ENCODE measurements at regions not wholly inside any gene's neighbourhood (a gene's known extent, or its start where the extent isn't known, plus 50 kb on each side); places are given as distances from the start of the nearest gene placed in this dataset.

DNA sequence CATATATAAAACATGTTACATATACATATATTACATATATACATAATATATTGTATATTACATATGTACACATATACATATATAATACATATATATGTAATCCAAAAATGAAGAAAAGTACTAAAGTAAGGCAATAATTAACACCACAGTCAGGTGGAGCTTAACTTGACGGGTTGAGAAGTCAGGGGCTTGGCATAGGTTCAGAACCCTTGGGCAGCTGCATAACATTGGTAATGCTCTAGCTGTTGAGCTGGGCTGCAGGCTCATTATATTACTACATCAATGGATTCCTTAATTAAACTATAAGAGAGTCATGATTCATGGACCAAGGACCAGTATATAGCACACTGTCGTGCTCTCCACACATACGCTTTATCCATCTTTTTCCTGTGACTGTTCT is 435.2 kb upstream of the ADAMTS16 start:
- Histone ChIP-seq H4K20me1 (ENCODE audit: control insufficient read depth, insufficient read depth, insufficient read length) (no peaks in the 10 kb centered on the region), H4K8ac (replicated peaks; ENCODE audit: insufficient read length, low read depth, low read length) (no peak overlapping the region), H2AFZ (ENCODE audit: low read length) (no peak overlapping the region), H3K4me2 (ENCODE audit: insufficient read depth, insufficient read length, low read length) (no peak overlapping the region), H3K4me1 (ENCODE audit: insufficient read depth, low read length) (no peaks in the 10 kb centered on the region), H3K23ac (ENCODE audit: insufficient read length, low read depth, low read length) (no peak overlapping the region), H3K27me3 (ENCODE audit: insufficient read depth, low read length) (no peaks in the 10 kb centered on the region), H3K27ac (ENCODE audit: insufficient read length, low read depth, low read length) (no peak overlapping the region), H3K9ac (ENCODE audit: extremely low read depth, insufficient read length, low read length) (no peak overlapping the region), H2BK5ac (ENCODE audit: insufficient read length, low read length) (no peak overlapping the region), H4K5ac (ENCODE audit: insufficient read length, low read depth, low read length) (no peak overlapping the region), H3K4ac (ENCODE audit: low read depth, low read length) (no peak overlapping the region), H2BK120ac (ENCODE audit: low read depth, low read length, poor library complexity, severe bottlenecking) (no peak overlapping the region), H3K14ac (ENCODE audit: insufficient read depth, low read length) (no peak overlapping the region), H3K79me1 (ENCODE audit: insufficient read depth, low read depth, low read length, poor library complexity, severe bottlenecking) (no peaks in the 10 kb centered on the region), H4K91ac (ENCODE audit: insufficient read length, low read depth, low read length) (no peak overlapping the region), H3T11ph (ENCODE audit: low read length) (no peak overlapping the region), H3K79me2 (ENCODE audit: insufficient read depth, low read length) (no peaks in the 10 kb centered on the region), H2BK20ac (ENCODE audit: low read depth, low read length, poor library complexity, severe bottlenecking) (no peak overlapping the region), H3K9me3 (ENCODE audit: control insufficient read depth, low read depth, low read length) (no peaks in the 10 kb centered on the region), H3K23me2 (ENCODE audit: insufficient read length, low read depth, low read length, poor library complexity, severe bottlenecking) (no peaks in the 10 kb centered on the region), H3K56ac (ENCODE audit: insufficient read length, low read depth, low read length) (no peak overlapping the region), H2BK12ac (ENCODE audit: insufficient read length, low read depth, low read length) (no peak overlapping the region), H3K18ac (ENCODE audit: insufficient read length, low read depth, low read length) (no peak overlapping the region), H2BK15ac (ENCODE audit: low read depth, low read length) (no peak overlapping the region), H2AK5ac (ENCODE audit: insufficient read length, low read length) (no peak overlapping the region)
- peaks cover 5% of the 10 kb centered on the region; the same call in 1 of the 2 replicates for H3K27me3 Mint-ChIP-seq (ENCODE audit: low read depth)
- H3K36me3 Mint-ChIP-seq (ENCODE audit: insufficient read depth in 1 of 3, low read depth in 3 of 3), result no peaks in the 10 kb centered on the region
- TF ChIP-seq, protein P1, sequence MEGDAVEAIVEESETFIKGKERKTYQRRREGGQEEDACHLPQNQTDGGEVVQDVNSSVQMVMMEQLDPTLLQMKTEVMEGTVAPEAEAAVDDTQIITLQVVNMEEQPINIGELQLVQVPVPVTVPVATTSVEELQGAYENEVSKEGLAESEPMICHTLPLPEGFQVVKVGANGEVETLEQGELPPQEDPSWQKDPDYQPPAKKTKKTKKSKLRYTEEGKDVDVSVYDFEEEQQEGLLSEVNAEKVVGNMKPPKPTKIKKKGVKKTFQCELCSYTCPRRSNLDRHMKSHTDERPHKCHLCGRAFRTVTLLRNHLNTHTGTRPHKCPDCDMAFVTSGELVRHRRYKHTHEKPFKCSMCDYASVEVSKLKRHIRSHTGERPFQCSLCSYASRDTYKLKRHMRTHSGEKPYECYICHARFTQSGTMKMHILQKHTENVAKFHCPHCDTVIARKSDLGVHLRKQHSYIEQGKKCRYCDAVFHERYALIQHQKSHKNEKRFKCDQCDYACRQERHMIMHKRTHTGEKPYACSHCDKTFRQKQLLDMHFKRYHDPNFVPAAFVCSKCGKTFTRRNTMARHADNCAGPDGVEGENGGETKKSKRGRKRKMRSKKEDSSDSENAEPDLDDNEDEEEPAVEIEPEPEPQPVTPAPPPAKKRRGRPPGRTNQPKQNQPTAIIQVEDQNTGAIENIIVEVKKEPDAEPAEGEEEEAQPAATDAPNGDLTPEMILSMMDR (conservative IDR thresholded peaks at IDR 0.05), result no peak
- peaks cover 0 to 3% of the 10 kb centered on the region in 2 experiments; a peak in 2 of 5 replicates for H3K9me3 Mint-ChIP-seq
- H3K4me1 Mint-ChIP-seq, result no peaks in the 10 kb centered on the region
- DNase-seq, result no peak
- no peak overlapping the region for H3K27ac Mint-ChIP-seq
- H3K4me3 Mint-ChIP-seq, result no peak overlapping the region
- no CpG with 5 or more reads among the region's 3 CpGs for WGBS (ENCODE audit: extremely low coverage, insufficient read length, low lambda C conversion rate)

Measured in H9 (cell line).